CD8-positive, alpha-beta memory T cell (primary cell): ENCODE measurements at regions not wholly inside any gene's neighbourhood (a gene's known extent, or its start where the extent isn't known, plus 50 kb on each side); places are given as distances from the start of the nearest gene placed in this dataset.
A peak's percentile ranks its signal among the peaks of the same experiment; 100 is the strongest.
"Not testable (repeated sequence)": the region's sequence is repeated elsewhere in the genome, so short reads cannot be mapped to it uniquely, and the experiment has no call there.

Experiments
- CTCF ChIA-PET: fragments of 350-600 bp; sonication (Branson Sonifier 250); formaldehyde crosslinking; loops from one replicate; lab custom pipeline; 2021; ENCODE audit warnings: antibody characterized with exemption; lab: Charles Lee
- POLR2A ChIA-PET: fragments of 350-600 bp; sonication (Branson Sonifier 250); formaldehyde crosslinking; loops from one replicate; lab custom pipeline; 2021; ENCODE audit warnings: antibody characterized with exemption; lab: Charles Lee
- DNase-seq, 5 donors: peaks; one replicate each; pipeline versions ENCODE4 v3.0.0 to v3.0.0-alpha.2; 2020 to 2022; ENCODE audit warnings: mixed read lengths in 1 of 5
- H3K27ac ChIP-seq: one replicate; pipeline ENCODE4 v1.7.0; 2013; ENCODE audit warnings: low read depth, mild to moderate bottlenecking, low read length, moderate library complexity
- H3K27me3 ChIP-seq: 2 replicates; pipeline ENCODE4 v1.7.0; 2013; ENCODE audit warnings: low read length, mild to moderate bottlenecking; ENCODE audit not compliant: insufficient read depth, poor library complexity, severe bottlenecking
- H3K36me3 ChIP-seq: 2 replicates; pipeline ENCODE4 v1.7.0; 2013; ENCODE audit warnings: mild to moderate bottlenecking, low read length, moderate library complexity; ENCODE audit not compliant: insufficient read depth
- H3K4me1 ChIP-seq: 2 replicates; pipeline ENCODE4 v1.7.0; 2013; ENCODE audit warnings: mild to moderate bottlenecking, low read length, moderate library complexity; ENCODE audit not compliant: insufficient read depth
- H3K4me3 ChIP-seq: 2 replicates; pipeline ENCODE4 v1.7.0; 2013; ENCODE audit warnings: mild to moderate bottlenecking, low read length
- H3K9me3 ChIP-seq: 2 replicates; pipeline ENCODE4 v1.7.0; 2013; ENCODE audit warnings: mild to moderate bottlenecking, low read length
- H3K27ac Mint-ChIP-seq, 8 donors: one replicate each; pipeline ENCODE4 v1.8.0; 2020 to 2021; ENCODE audit warnings: mixed read lengths in 8 of 8, mild to moderate bottlenecking in 6 of 8, inconsistent platforms in 3 of 8, moderate library complexity in 3 of 8
- H3K27me3 Mint-ChIP-seq, 2 donors: one replicate each; pipeline ENCODE4 v1.8.0; 2020 to 2021; ENCODE audit warnings: mixed read lengths in 2 of 2, mild to moderate bottlenecking in 1 of 2, moderate library complexity in 1 of 2
- H3K36me3 Mint-ChIP-seq, 3 donors: one replicate each; pipeline ENCODE4 v1.8.0; 2020 to 2021; ENCODE audit warnings: mixed read lengths in 3 of 3, inconsistent platforms in 1 of 3, mild to moderate bottlenecking in 1 of 3
- H3K4me1 Mint-ChIP-seq, 3 donors: one replicate each; pipeline ENCODE4 v1.8.0; 2020 to 2021; ENCODE audit warnings: mixed read lengths in 3 of 3, inconsistent platforms in 1 of 3, mild to moderate bottlenecking in 1 of 3
- H3K4me3 Mint-ChIP-seq, 7 donors: one replicate each; pipeline ENCODE4 v1.8.0; 2020 to 2021; ENCODE audit warnings: mixed read lengths in 7 of 7, mild to moderate bottlenecking in 6 of 7, moderate library complexity in 4 of 7, inconsistent platforms in 2 of 7
- H3K9me3 Mint-ChIP-seq, 5 donors: one replicate each; pipeline ENCODE4 v1.8.0; 2020 to 2022; ENCODE audit warnings: mixed read lengths in 5 of 5, mild to moderate bottlenecking in 3 of 5, moderate library complexity in 2 of 5, inconsistent platforms in 1 of 5

- H3K36me3 ChIP-seq = no peaks in the 10 kb centered on the region
- ChIA-PET POLR2A (no interaction called here), CTCF (no interaction called here)
- Mint-ChIP-seq H3K27me3 (peaks cover 6 to 8% of the 10 kb centered on the region in 2 donors), H3K4me1 (no peaks in the 10 kb centered on the region), H3K4me3 (no peak overlapping the region), H3K9me3 (peaks cover 28 to 49% (median 32%) of the 10 kb centered on the region in 5 donors), H3K36me3 (no peaks in the 10 kb centered on the region), H3K27ac (no peak overlapping the region)
- no peak overlapping the region for H3K27ac ChIP-seq
- H3K27me3 ChIP-seq = no peaks in the 10 kb centered on the region
- no peaks in the 10 kb centered on the region for H3K4me1 ChIP-seq
- no peak overlapping the region for H3K4me3 ChIP-seq
- H3K9me3 ChIP-seq = no peaks in the 10 kb centered on the region
- DNase-seq = no peak
Observed at GRCh38 chr12:70008944-70009343, 183.9 kb downstream of the MYRFL start.

GRCh38 chr12:70011353-70011752 is 186.3 kb downstream of the MYRFL start:
- ChIA-PET POLR2A (no interaction called here), CTCF (no interaction called here)
- H3K4me1 ChIP-seq = no peaks in the 10 kb centered on the region
- no peaks in the 10 kb centered on the region for H3K9me3 ChIP-seq
- no peak overlapping the region for H3K4me3 ChIP-seq
- Mint-ChIP-seq H3K4me3 (no peak overlapping the region), H3K9me3 (peaks cover 28 to 44% (median 31%) of the 10 kb centered on the region in 5 donors), H3K4me1 (no peaks in the 10 kb centered on the region), H3K27me3 (peaks cover 6 to 8% of the 10 kb centered on the region in 2 donors), H3K36me3 (no peaks in the 10 kb centered on the region), H3K27ac (no peak overlapping the region)
- no peak overlapping the region for H3K27ac ChIP-seq
- no peaks in the 10 kb centered on the region for H3K27me3 ChIP-seq
- no peaks in the 10 kb centered on the region for H3K36me3 ChIP-seq
- no peak for DNase-seq

GRCh38 chr12:70013016-70013415 is 188.0 kb downstream of the MYRFL start:
- H3K9me3 ChIP-seq, CTCF ChIA-PET, H3K4me1 Mint-ChIP-seq, H3K36me3 Mint-ChIP-seq, DNase-seq, H3K4me3 ChIP-seq, H3K27ac ChIP-seq, H3K4me1 ChIP-seq, H3K27me3 Mint-ChIP-seq, POLR2A ChIA-PET, H3K27ac Mint-ChIP-seq, H3K27me3 ChIP-seq, H3K36me3 ChIP-seq: not testable (repeated sequence)
- Mint-ChIP-seq H3K4me3 (peak overlapping the region in 1 of 7 donors; percentile 26), H3K9me3 (peaks cover 19 to 29% (median 21%) of the 10 kb centered on the region in 5 donors)

GRCh38 chr12:70028515-70028914 is 203.5 kb downstream of the MYRFL start:
- no peaks in the 10 kb centered on the region for H3K4me1 ChIP-seq
- peaks cover 3 to 9% of the 10 kb centered on the region in 2 donors for H3K27me3 Mint-ChIP-seq
- no peaks in the 10 kb centered on the region for H3K4me1 Mint-ChIP-seq
- H3K27ac ChIP-seq = no peak overlapping the region
- no peak overlapping the region for H3K27ac Mint-ChIP-seq
- H3K27me3 ChIP-seq = no peaks in the 10 kb centered on the region
- H3K9me3 Mint-ChIP-seq = peaks cover 0 to 3% (median 0%) of the 10 kb centered on the region in 5 donors
- CTCF ChIA-PET = no interaction called here
- POLR2A ChIA-PET = no interaction called here
- H3K36me3 Mint-ChIP-seq = no peaks in the 10 kb centered on the region
- DNase-seq = peak in 1 of 5 donors; percentile 26
- H3K9me3 ChIP-seq = no peaks in the 10 kb centered on the region
- no peaks in the 10 kb centered on the region for H3K36me3 ChIP-seq
- H3K4me3 Mint-ChIP-seq = no peak overlapping the region
- no peak overlapping the region for H3K4me3 ChIP-seq

- Histone ChIP-seq H3K27ac (no peak overlapping the region), H3K9me3 (no peaks in the 10 kb centered on the region), H3K36me3 (no peaks in the 10 kb centered on the region), H3K4me3 (no peak overlapping the region), H3K4me1 (no peaks in the 10 kb centered on the region), H3K27me3 (no peaks in the 10 kb centered on the region)
- ChIA-PET POLR2A (no interaction called here), CTCF (no interaction called here)
- no peak overlapping the region for H3K4me3 Mint-ChIP-seq
- H3K4me1 Mint-ChIP-seq = no peaks in the 10 kb centered on the region
- H3K36me3 Mint-ChIP-seq = no peaks in the 10 kb centered on the region
- peaks cover 3 to 9% of the 10 kb centered on the region in 2 donors for H3K27me3 Mint-ChIP-seq
- peaks cover 0 to 3% (median 0%) of the 10 kb centered on the region in 5 donors for H3K9me3 Mint-ChIP-seq
- no peak for DNase-seq
- no peak overlapping the region for H3K27ac Mint-ChIP-seq
Observed at GRCh38 chr12:70028918-70029317, 203.9 kb downstream of the MYRFL start.

GRCh38 chr12:70031046-70031445 is 206.0 kb downstream of the MYRFL start:
- ChIA-PET POLR2A (no interaction called here), CTCF (no interaction called here)
- no peak overlapping the region for H3K4me3 Mint-ChIP-seq
- peaks cover 0 to 3% (median 0%) of the 10 kb centered on the region in 5 donors for H3K9me3 Mint-ChIP-seq
- Histone ChIP-seq H3K36me3 (no peaks in the 10 kb centered on the region), H3K9me3 (no peaks in the 10 kb centered on the region), H3K27me3 (no peaks in the 10 kb centered on the region), H3K27ac (no peak overlapping the region), H3K4me1 (no peaks in the 10 kb centered on the region), H3K4me3 (no peak overlapping the region)
- no peaks in the 10 kb centered on the region for H3K4me1 Mint-ChIP-seq
- no peak overlapping the region for H3K27ac Mint-ChIP-seq
- peaks cover 3 to 9% of the 10 kb centered on the region in 2 donors for H3K27me3 Mint-ChIP-seq
- DNase-seq = no peak
- H3K36me3 Mint-ChIP-seq = no peaks in the 10 kb centered on the region

- DNase-seq = no peak
- Histone ChIP-seq H3K36me3 (no peaks in the 10 kb centered on the region), H3K9me3 (no peaks in the 10 kb centered on the region), H3K4me3 (no peak overlapping the region), H3K27me3 (no peaks in the 10 kb centered on the region), H3K4me1 (no peaks in the 10 kb centered on the region), H3K27ac (no peak overlapping the region)
- Mint-ChIP-seq H3K27me3 (peaks cover 3 to 9% of the 10 kb centered on the region in 2 donors), H3K4me3 (no peak overlapping the region), H3K4me1 (no peaks in the 10 kb centered on the region), H3K36me3 (no peaks in the 10 kb centered on the region), H3K27ac (no peak overlapping the region), H3K9me3 (peaks cover 0 to 3% (median 0%) of the 10 kb centered on the region in 5 donors)
- CTCF ChIA-PET = no interaction called here
- POLR2A ChIA-PET = no interaction called here
Observed at GRCh38 chr12:70032076-70032475, 207.0 kb downstream of the MYRFL start.

GRCh38 chr12:70033310-70033709 is 208.3 kb downstream of the MYRFL start:
- H3K9me3 Mint-ChIP-seq = peaks cover 0 to 3% (median 0%) of the 10 kb centered on the region in 5 donors
- no peaks in the 10 kb centered on the region for H3K36me3 Mint-ChIP-seq
- H3K27me3 Mint-ChIP-seq = peaks cover 3 to 9% of the 10 kb centered on the region in 2 donors
- no peak overlapping the region for H3K27ac ChIP-seq
- H3K27ac Mint-ChIP-seq = no peak overlapping the region
- H3K4me1 ChIP-seq = no peaks in the 10 kb centered on the region
- ChIA-PET POLR2A (no interaction called here), CTCF (no interaction called here)
- H3K36me3 ChIP-seq = no peaks in the 10 kb centered on the region
- H3K9me3 ChIP-seq = no peaks in the 10 kb centered on the region
- no peak for DNase-seq
- H3K4me3 Mint-ChIP-seq = no peak overlapping the region
- no peak overlapping the region for H3K4me3 ChIP-seq
- no peaks in the 10 kb centered on the region for H3K27me3 ChIP-seq
- no peaks in the 10 kb centered on the region for H3K4me1 Mint-ChIP-seq

- DNase-seq = no peak
- ChIA-PET CTCF (no interaction called here), POLR2A (no interaction called here)
- Histone ChIP-seq H3K9me3 (no peaks in the 10 kb centered on the region), H3K4me1 (no peaks in the 10 kb centered on the region), H3K27me3 (no peaks in the 10 kb centered on the region), H3K36me3 (no peaks in the 10 kb centered on the region), H3K4me3 (no peak overlapping the region), H3K27ac (no peak overlapping the region)
- no peaks in the 10 kb centered on the region for H3K4me1 Mint-ChIP-seq
- H3K9me3 Mint-ChIP-seq = no peaks in the 10 kb centered on the region
- no peak overlapping the region for H3K27ac Mint-ChIP-seq
- H3K4me3 Mint-ChIP-seq = no peak overlapping the region
- no peaks in the 10 kb centered on the region for H3K36me3 Mint-ChIP-seq
- H3K27me3 Mint-ChIP-seq = peaks cover 3 to 4% of the 10 kb centered on the region in 2 donors
Observed at GRCh38 chr12:70040141-70040540, 203.1 kb upstream of the CNOT2 start.
